ENCODE measurements at regions not wholly inside any gene's neighbourhood (a gene's known extent, or its start where the extent isn't known, plus 50 kb on each side); places are given as distances from the start of the nearest gene placed in this dataset.

DNA sequence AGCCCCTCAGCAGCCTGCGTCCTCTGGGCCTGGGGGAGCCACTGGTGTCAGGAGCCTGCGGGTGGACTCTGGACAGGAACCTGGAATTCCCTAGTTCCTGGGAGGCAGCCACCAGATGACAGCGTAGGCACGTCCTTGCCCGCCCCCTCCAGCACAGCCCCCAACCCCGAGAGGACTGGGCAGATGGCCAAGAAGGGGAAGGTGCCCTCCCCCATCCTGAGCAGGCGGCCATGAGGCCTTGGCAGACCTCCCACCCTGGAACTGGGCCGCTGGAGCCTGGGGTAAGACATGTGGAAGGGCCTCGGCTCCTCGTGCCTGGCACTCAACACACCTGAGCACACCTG lies 60.4 kb upstream of the FBRSL1 start:
- no peak for DNase-seq
- no peak for TF ChIP-seq POLR2A (IDR thresholded peaks at IDR 0.05; ENCODE audit: low read length)
- no peak for TF ChIP-seq GATA1 (IDR thresholded peaks at IDR 0.05; ENCODE audit: low read depth, low read length)

DNA sequence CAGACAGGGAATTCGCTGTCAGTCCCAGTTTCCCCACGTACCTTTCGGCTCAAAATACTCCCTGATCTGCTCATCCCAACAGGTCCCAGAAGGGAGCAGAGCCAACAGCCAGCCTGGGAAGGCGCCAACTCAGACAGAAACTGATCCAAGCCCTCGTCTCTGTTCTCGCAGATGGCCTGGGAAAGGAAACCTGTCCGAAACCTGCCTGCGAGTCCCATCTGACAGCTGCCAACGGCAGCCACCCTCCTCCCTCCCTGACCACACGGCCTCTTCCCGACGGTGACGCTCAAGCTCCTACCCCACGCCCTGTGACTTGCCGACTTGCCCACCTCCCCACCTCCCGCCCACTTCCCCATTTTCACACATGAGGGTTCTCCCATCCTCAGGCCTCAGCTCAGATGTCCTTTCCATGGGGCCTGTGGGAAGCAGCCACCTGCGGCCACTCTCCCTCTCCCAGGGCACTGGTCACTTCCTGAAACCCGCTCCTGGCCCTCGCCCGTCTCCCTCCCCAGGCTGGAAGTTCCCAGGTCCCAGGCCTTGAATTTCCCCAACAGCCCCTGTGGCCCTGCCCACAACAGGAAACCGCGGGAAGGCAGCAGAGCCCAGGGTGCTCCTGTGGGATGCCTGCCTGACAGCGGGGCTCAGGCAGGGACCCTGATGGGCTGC lies 60.9 kb upstream of the FBRSL1 start:
- TF ChIP-seq GATA1 (IDR thresholded peaks at IDR 0.05; ENCODE audit: low read depth, low read length) (no peak), POLR2A (IDR thresholded peaks at IDR 0.05; ENCODE audit: low read length) (no peak)
- no peak for DNase-seq

DNA sequence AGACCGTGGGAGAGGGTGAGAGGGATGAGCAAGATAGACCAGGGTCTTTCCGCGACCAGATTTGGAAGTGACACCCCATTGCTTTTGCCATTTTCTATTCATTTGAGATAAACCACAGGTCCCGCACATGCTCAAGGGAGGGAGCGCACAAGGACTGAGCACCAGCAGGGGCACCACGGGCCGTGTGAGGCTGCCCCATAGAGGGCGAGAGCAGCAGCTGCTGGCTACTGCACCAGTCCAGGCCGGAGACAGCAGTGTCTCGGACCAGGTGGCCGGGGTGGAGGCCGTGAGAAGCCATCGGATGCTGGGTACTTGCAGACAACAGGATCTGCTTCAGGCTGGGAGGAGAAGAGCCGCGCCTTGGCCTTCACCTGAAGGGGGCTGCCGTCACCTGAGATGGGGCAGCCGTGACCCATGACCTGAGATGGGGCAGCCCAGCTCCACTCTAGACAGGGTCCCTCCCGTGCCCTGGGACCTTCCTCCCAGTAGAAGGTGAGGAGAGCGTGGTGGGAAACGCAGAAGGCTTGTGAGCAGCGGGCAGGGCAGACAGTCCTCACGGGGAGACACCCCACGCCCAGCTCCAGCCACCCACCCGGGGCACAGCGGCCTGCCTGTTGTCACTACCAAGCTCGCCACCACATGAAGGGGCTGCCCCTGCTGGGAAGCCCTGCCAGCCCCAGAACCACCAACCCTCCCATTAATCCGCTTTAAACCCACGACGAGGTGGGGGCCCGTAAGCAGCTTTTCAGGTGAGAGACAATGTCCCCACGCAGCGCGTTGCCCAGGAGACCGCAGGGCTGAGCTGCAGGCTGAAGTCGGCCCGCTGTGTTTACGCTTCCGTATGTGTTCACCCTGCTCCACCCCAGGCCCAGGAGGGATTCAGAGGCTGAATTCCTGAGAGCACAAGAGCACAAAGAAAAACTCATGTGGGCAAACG lies 61.7 kb upstream of the FBRSL1 start:
- no peak for DNase-seq
- TF ChIP-seq GATA1 (IDR thresholded peaks at IDR 0.05; ENCODE audit: low read depth, low read length) = no peak
- TF ChIP-seq POLR2A (IDR thresholded peaks at IDR 0.05; ENCODE audit: low read length) = no peak

DNA sequence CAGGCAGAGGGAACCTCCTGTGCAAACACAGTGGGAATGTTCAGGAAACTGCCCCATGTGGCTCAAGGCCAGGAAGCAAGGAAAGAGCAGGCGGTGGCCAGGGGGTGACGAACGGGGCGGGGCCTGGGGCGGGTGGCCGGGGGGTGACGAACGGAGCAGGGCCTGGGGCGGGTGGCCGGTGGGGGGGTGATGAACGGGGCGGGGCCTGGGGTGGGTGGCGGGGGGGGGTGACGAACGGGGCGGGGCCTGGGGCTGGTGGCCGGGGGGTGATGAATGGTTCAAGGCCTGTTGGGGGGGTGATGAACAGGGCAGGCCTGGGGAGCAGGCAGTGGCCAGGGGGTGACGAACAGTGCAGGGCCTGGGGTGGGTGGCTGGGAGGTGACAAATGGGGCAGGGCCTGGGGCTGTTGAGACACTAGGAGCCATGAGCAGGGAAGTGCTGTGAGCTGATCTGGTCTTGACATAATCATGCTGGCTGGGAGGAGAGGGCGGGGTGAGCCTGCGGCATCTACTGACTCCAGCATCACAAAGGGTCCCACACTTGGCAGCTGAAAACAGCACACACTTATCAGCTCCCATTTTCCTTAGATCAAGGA lies 62.7 kb upstream of the FBRSL1 start:
- DNase-seq = no peak
- TF ChIP-seq POLR2A (IDR thresholded peaks at IDR 0.05; ENCODE audit: low read length) = no peak
- no peak for TF ChIP-seq GATA1 (IDR thresholded peaks at IDR 0.05; ENCODE audit: low read depth, low read length)

DNA sequence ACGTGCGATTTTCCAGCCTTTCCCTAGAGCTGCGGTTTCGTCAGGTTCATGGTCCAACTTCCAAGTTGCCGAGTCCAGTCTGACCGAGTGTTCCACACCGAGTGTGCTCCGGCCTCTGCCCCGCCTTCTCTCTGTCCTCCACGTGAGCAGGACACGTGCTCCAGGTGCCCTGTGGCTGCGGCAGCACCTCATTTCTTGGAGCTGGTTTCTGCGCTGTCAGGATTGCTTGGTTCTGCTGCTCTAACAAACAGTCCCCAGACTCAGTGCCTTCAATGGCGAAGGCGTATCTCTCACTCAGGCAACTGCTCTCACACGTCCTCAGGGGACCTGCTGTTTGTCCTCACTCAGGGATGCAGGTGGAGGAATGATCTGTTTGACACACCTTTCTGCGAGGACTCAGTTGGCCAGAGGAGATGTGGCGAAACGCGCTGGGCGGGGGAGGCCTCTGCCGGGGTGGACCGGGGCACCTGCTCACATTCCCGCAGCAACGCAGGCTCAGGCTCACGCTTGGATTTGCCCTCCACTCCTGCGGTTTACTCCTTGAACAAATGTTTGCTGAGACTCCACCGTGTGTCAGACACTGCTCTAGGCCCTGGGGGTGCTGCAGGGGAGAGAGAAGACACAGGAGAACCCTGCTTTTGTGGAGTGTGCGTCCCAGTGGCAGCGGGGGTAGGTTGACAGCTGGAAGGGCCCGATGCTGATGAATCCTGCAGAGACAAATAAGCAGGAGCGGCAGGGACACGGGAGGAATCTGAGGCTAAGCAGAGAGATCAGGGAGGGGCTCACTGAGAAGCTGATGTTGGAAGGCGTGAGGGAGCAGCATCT lies 63.4 kb upstream of the FBRSL1 start:
- TF ChIP-seq GATA1 (IDR thresholded peaks at IDR 0.05; ENCODE audit: low read depth, low read length) (no peak), POLR2A (IDR thresholded peaks at IDR 0.05; ENCODE audit: low read length) (no peak)

DNA sequence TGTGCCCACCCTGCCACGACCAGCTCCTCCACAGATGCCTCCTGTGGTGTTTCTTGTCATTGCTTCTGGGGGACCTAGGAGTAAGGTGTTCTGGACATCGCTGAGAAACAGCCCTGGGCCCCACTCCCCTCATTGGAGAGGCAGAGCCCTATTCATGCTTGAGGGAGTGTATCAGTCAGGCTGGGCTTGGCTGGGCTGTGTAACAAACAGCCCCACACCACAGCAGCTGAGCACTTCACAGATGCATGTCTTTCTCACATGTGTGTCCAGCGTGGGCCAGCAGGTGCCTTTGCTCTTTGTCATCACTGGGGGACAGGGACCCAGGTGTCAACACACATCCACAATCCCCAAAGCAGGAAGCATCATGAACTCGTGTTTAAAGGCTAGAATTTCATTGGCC lies 65.1 kb upstream of the FBRSL1 start:
- DNase-seq = no peak
- no peak for TF ChIP-seq GATA1 (IDR thresholded peaks at IDR 0.05; ENCODE audit: low read depth, low read length)
- no peak for TF ChIP-seq POLR2A (IDR thresholded peaks at IDR 0.05; ENCODE audit: low read length)

More for the DNA sequence above, 63.4 kb upstream of the FBRSL1 start:
- DNase-seq = no peak

DNA sequence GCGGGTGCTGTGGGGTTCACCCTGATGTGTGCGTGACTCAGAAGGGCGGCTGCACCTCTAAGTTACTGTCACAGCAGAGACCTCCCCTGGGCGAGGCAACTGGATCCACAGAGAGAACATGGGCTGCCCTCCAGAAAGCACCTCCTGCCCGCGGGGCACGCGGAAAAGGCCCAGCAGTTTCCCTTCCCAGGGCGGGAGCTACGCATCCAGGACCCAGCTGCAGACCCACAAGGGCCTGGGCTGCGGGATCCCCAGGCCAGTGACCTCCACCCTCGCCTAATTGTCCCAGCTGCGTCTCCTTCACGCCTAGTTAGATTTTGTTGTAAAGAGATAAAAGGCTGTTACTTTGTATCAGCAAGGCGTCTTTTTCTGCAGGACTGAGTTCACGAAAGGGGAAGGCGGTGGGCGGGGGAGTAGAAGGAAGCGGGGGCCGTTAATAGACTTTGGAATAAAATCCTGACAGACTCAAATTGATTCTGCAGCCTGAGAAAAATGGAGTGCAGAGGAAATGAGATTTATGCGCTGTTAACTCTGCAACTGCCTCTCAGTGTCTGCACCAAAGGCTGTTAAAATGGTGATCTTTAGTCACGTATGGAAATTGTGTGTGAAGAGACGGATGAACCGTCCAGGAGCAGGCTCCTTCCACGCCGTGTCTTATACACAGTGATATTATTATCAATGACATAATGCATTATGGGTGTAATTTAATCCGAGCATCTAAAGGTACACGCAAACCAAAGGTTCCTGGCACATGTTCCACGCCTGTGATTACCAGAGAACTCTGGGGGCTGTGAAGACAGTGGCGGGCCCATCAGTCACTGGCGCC lies 65.9 kb upstream of the FBRSL1 start:
- DNase-seq = no peak
- no peak for TF ChIP-seq POLR2A (IDR thresholded peaks at IDR 0.05; ENCODE audit: low read length)
- TF ChIP-seq GATA1 (IDR thresholded peaks at IDR 0.05; ENCODE audit: low read depth, low read length) = no peak

DNA sequence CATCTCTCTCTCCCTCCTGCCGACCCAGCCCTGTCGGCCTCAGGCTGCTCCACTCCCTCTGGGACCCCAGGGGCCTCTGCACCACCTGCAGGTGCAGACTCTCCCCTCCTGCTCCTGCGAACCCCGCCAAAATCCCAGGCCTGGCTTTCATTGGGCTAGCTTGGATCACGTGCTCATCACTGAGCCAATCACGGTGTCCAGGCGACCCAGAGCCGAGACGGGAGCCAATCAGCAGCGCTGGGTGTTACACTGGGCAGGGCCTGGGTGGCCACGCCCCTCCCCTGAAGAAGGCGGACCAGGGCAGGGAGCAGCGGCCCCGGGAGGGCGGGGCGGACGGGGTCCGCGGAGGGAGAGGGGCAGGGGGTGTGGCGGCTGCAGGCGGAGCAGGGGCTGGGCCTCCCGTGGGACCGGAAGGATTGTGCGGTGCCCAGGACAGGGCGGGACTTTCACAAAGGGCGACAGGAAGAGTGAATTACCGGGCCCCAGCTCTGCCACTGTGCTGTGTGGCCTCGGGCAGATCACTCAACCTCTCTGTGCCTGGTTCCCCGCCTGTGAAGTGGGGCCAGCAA lies 66.6 kb upstream of the FBRSL1 start:
- DNase-seq = peak in 1 of 2 experiments; percentile 14
- TF ChIP-seq GATA1 (IDR thresholded peaks at IDR 0.05; ENCODE audit: low read depth, low read length) (no peak), POLR2A (IDR thresholded peaks at IDR 0.05; ENCODE audit: low read length) (no peak)

DNA sequence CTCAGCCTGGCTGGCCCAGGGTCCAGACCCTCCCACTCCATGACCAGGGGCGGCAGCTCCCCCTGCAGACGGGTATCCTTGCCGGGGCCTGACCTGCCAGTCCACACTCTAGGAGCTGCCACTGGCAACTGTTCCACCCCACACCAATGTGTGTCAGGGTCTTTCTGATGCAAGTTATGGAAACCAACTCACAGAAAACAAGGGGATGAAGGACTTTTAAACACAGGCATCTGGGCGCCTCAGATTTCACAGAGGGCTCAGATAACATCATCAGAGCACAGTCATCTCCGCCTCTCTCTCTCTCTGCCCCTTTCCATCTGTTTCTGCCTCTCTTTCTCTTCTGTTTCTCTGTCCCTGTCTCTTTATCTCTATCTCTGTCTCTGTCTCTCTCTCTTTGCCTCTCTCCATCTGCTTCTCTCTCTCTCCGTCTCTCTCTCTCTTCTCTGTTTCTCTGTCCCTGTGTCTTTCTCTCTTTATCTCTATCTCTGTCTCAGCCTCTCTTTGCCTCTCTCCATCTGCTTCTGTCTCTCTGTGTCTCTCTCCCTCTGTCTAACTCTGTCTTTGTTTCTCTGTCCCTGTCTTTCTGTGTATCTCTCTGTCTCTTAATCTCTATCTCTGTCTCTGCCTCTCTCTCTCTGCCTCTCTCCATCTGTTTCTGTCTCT lies 67.4 kb upstream of the FBRSL1 start:
- no peak for DNase-seq
- TF ChIP-seq POLR2A (IDR thresholded peaks at IDR 0.05; ENCODE audit: low read length) (no peak), GATA1 (IDR thresholded peaks at IDR 0.05; ENCODE audit: low read depth, low read length) (no peak)

DNA sequence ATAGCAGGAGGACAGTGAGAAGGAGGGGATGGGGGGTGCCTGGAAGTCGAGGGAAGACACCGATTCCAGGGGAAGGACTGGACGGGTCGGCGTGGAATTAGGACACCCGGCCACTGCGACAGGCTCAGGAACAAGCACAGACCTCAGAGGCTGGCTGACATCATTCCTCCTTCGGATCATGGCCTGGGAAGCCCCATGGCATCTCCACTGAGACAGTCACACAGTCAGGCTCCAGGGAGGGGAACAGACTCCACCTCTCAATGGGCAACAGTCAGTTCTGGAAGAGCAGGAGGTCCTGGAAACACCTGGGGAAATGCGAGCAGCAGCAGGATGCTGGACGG lies 67.9 kb upstream of the FBRSL1 start:
- no peak for TF ChIP-seq POLR2A (IDR thresholded peaks at IDR 0.05; ENCODE audit: low read length)
- TF ChIP-seq GATA1 (IDR thresholded peaks at IDR 0.05; ENCODE audit: low read depth, low read length) = no peak
- no peak for DNase-seq

DNA sequence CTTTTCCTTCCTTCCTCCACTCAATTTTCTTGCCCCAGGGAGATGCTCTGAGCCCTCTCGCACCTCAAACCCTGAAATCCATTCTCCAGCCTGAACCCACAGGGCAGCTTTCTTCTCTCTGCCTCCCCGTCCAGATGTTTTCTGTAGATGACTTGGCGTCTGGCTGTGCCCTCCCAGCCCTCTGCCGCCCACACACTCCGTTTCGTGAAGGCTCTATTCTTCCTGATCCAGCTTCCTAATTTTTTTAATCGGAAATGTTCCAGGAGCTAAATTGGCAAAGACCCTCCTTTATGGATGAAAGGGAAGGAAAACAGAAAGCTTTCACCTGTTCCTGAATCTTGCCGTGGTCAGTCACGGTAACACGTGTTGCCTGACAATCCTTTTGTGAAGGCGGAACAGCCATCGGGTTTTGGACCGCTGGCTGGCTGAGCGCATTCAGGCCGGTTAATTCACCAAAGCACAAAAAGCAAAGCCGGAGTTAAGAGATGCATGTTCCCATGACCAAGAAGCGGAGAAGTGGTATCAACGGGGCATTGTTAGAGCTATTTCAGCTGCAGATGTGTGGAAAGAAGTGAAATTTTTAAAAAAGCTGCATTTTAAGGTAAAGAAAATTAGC lies 70.2 kb upstream of the FBRSL1 start:
- no peak for TF ChIP-seq POLR2A (IDR thresholded peaks at IDR 0.05; ENCODE audit: low read length)
- no peak for TF ChIP-seq GATA1 (IDR thresholded peaks at IDR 0.05; ENCODE audit: low read depth, low read length)
- DNase-seq = no peak

DNA sequence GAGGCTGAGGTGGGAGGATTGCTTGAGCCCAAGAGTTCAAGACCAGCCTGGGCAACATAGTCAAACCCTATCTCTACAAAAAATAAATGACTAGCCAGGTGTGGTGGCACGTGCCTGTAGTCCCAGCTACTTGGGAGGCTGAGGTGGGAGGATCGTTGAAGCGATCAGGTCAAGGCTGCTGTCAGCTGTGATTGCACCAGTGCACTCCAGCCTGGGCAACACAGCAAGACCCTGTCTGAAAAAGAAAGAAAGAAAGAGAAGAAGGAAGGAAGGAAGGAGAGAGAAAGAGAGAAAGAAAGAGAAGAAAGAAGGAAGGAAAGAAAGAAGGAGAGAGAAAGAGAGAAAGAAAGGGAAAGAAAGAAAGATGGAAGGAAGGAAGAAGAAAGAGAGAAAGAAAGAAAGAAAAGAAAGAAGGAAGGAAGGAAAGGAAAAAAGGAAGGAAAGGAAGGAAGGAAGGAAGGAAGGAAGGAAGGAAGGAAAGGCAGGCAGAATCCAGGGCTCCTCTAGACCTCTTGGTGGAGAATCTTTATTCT lies 71.5 kb upstream of the FBRSL1 start:
- TF ChIP-seq GATA1 (IDR thresholded peaks at IDR 0.05; ENCODE audit: low read depth, low read length) = no peak
- TF ChIP-seq POLR2A (IDR thresholded peaks at IDR 0.05; ENCODE audit: low read length) = no peak
- no peak for DNase-seq

Data from erythroblast (primary cell).